Activated T-cell treated with anti-CD3 and anti-CD28 coated beads, Interleukin-2, amount 50 U/mL, for 24 hours (primary cell): ENCODE measurements at regions not wholly inside any gene's neighbourhood (a gene's known extent, or its start where the extent isn't known, plus 50 kb on each side); places are given as distances from the start of the nearest gene placed in this dataset.
"Not testable (repeated sequence)": the region's sequence is repeated elsewhere in the genome, so short reads cannot be mapped to it uniquely, and the experiment has no call there.

Source experiments
- DNase-seq: peaks from one replicate; pipeline ENCODE4 v3.0.0-alpha.2; 2020
- H3K27ac Mint-ChIP-seq: 2 replicates; pipeline ENCODE4 v1.8.0; 2020; ENCODE audit warnings: mild to moderate bottlenecking, mixed read lengths
- H3K27me3 Mint-ChIP-seq: 2 replicates; pipeline ENCODE4 v1.8.0; 2020; ENCODE audit warnings: mixed read lengths
- H3K36me3 Mint-ChIP-seq: 2 replicates; pipeline ENCODE4 v1.8.0; 2020; ENCODE audit warnings: low read depth, mixed read lengths
- H3K4me1 Mint-ChIP-seq: 2 replicates; pipeline ENCODE4 v1.8.0; 2020; ENCODE audit warnings: low read depth, mixed read lengths
- H3K4me3 Mint-ChIP-seq: 2 replicates; pipeline ENCODE4 v1.8.0; 2020; ENCODE audit warnings: mild to moderate bottlenecking, moderate library complexity, mixed read lengths
- H3K9me3 Mint-ChIP-seq: 2 replicates; pipeline ENCODE4 v1.8.0; 2020; ENCODE audit warnings: mixed read lengths

- H3K36me3 Mint-ChIP-seq = not testable (repeated sequence)
- H3K27me3 Mint-ChIP-seq = peaks cover 58% of the 10 kb centered on the region
- peak overlapping the region; percentile 54 for H3K4me3 Mint-ChIP-seq
Measured at GRCh38 chr4:141332359-141333181, 111.9 kb downstream of the ZNF330 start.

GRCh38 chr4:141333456-141334230, 112.9 kb downstream of the ZNF330 start:
- peaks cover 61% of the 10 kb centered on the region for H3K27me3 Mint-ChIP-seq
- H3K4me3 Mint-ChIP-seq = peak overlapping the region; percentile 29
- not testable (repeated sequence) for H3K9me3 Mint-ChIP-seq, H3K27ac Mint-ChIP-seq, H3K4me1 Mint-ChIP-seq, H3K36me3 Mint-ChIP-seq, DNase-seq

More at GRCh38 chr4:141332359-141333181, 111.9 kb downstream of the ZNF330 start:
- not testable (repeated sequence) for H3K27ac Mint-ChIP-seq, H3K4me1 Mint-ChIP-seq, H3K9me3 Mint-ChIP-seq, DNase-seq

- Mint-ChIP-seq H3K9me3 (no peaks in the 10 kb centered on the region), H3K36me3 (no peaks in the 10 kb centered on the region), H3K27me3 (peaks cover 60% of the 10 kb centered on the region)
Measured at GRCh38 chr4:141335166-141335565, 114.5 kb downstream of the ZNF330 start.

GRCh38 chr4:141338238-141338637, 117.5 kb downstream of the ZNF330 start:
- no peak overlapping the region for H3K4me3 Mint-ChIP-seq
- no peaks in the 10 kb centered on the region for H3K4me1 Mint-ChIP-seq
- H3K27ac Mint-ChIP-seq = no peak overlapping the region
- no peaks in the 10 kb centered on the region for H3K36me3 Mint-ChIP-seq
- H3K9me3 Mint-ChIP-seq = no peaks in the 10 kb centered on the region
- peaks cover 51% of the 10 kb centered on the region for H3K27me3 Mint-ChIP-seq
- no peak for DNase-seq

More at GRCh38 chr4:141335166-141335565, 114.5 kb downstream of the ZNF330 start:
- peaks cover 3% of the 10 kb centered on the region for H3K4me1 Mint-ChIP-seq
- H3K27ac Mint-ChIP-seq = no peak overlapping the region
- DNase-seq = no peak
- H3K4me3 Mint-ChIP-seq = no peak overlapping the region

- no peak overlapping the region for H3K27ac Mint-ChIP-seq
- peaks cover 48% of the 10 kb centered on the region for H3K27me3 Mint-ChIP-seq
- no peaks in the 10 kb centered on the region for H3K4me1 Mint-ChIP-seq
- no peaks in the 10 kb centered on the region for H3K9me3 Mint-ChIP-seq
- no peak for DNase-seq
- no peaks in the 10 kb centered on the region for H3K36me3 Mint-ChIP-seq
- no peak overlapping the region for H3K4me3 Mint-ChIP-seq
Measured at GRCh38 chr4:141339391-141339790, 118.7 kb downstream of the ZNF330 start.

GRCh38 chr4:141339966-141340365, 119.3 kb downstream of the ZNF330 start:
- H3K4me1 Mint-ChIP-seq = no peaks in the 10 kb centered on the region
- no peak overlapping the region for H3K27ac Mint-ChIP-seq
- no peak overlapping the region for H3K4me3 Mint-ChIP-seq
- H3K27me3 Mint-ChIP-seq = peaks cover 42% of the 10 kb centered on the region
- no peaks in the 10 kb centered on the region for H3K9me3 Mint-ChIP-seq
- no peaks in the 10 kb centered on the region for H3K36me3 Mint-ChIP-seq
- no peak for DNase-seq

- H3K27me3 Mint-ChIP-seq = peaks cover 41% of the 10 kb centered on the region
- H3K4me3 Mint-ChIP-seq = no peak overlapping the region
- no peaks in the 10 kb centered on the region for H3K4me1 Mint-ChIP-seq
- H3K36me3 Mint-ChIP-seq = no peaks in the 10 kb centered on the region
- H3K9me3 Mint-ChIP-seq = no peaks in the 10 kb centered on the region
- H3K27ac Mint-ChIP-seq = no peak overlapping the region
- DNase-seq = no peak
Measured at GRCh38 chr4:141340458-141340857, 119.8 kb downstream of the ZNF330 start.

GRCh38 chr4:141346144-141346543, 125.4 kb downstream of the ZNF330 start:
- no peak overlapping the region for H3K27ac Mint-ChIP-seq
- no peaks in the 10 kb centered on the region for H3K9me3 Mint-ChIP-seq
- H3K27me3 Mint-ChIP-seq = peaks cover 23% of the 10 kb centered on the region
- no peaks in the 10 kb centered on the region for H3K36me3 Mint-ChIP-seq
- no peak overlapping the region for H3K4me3 Mint-ChIP-seq
- DNase-seq = no peak
- no peaks in the 10 kb centered on the region for H3K4me1 Mint-ChIP-seq

- Mint-ChIP-seq H3K4me3 (no peak overlapping the region), H3K27ac (no peak overlapping the region), H3K9me3 (no peaks in the 10 kb centered on the region), H3K4me1 (no peaks in the 10 kb centered on the region), H3K27me3 (peaks cover 17% of the 10 kb centered on the region), H3K36me3 (no peaks in the 10 kb centered on the region)
- no peak for DNase-seq
Measured at GRCh38 chr4:141347684-141348083, 127.0 kb downstream of the ZNF330 start.

- H3K27ac Mint-ChIP-seq = no peak overlapping the region
- no peaks in the 10 kb centered on the region for H3K9me3 Mint-ChIP-seq
- H3K27me3 Mint-ChIP-seq = peaks cover 16% of the 10 kb centered on the region
- no peak for DNase-seq
- H3K36me3 Mint-ChIP-seq = no peaks in the 10 kb centered on the region
- H3K4me1 Mint-ChIP-seq = peaks cover 2% of the 10 kb centered on the region
- H3K4me3 Mint-ChIP-seq = no peak overlapping the region
Measured at GRCh38 chr4:141348125-141348524, 127.4 kb downstream of the ZNF330 start.

GRCh38 chr4:141348573-141348972, 127.9 kb downstream of the ZNF330 start:
- Mint-ChIP-seq H3K4me1 (peaks cover 2% of the 10 kb centered on the region), H3K4me3 (no peak overlapping the region), H3K27me3 (peaks cover 14% of the 10 kb centered on the region)

GRCh38 chr4:141349236-141349635, 128.5 kb downstream of the ZNF330 start:
- Mint-ChIP-seq H3K27me3 (peaks cover 9% of the 10 kb centered on the region), H3K4me1 (peaks cover 2% of the 10 kb centered on the region), H3K27ac (no peak overlapping the region), H3K9me3 (no peaks in the 10 kb centered on the region), H3K4me3 (no peak overlapping the region), H3K36me3 (no peaks in the 10 kb centered on the region)
- DNase-seq = no peak

More at GRCh38 chr4:141348573-141348972, 127.9 kb downstream of the ZNF330 start:
- DNase-seq = no peak
- Mint-ChIP-seq H3K36me3 (no peaks in the 10 kb centered on the region), H3K27ac (no peak overlapping the region), H3K9me3 (no peaks in the 10 kb centered on the region)

- DNase-seq = no peak
- Mint-ChIP-seq H3K9me3 (no peaks in the 10 kb centered on the region), H3K4me3 (no peak overlapping the region), H3K27me3 (peaks cover 6% of the 10 kb centered on the region), H3K36me3 (no peaks in the 10 kb centered on the region), H3K27ac (no peak overlapping the region), H3K4me1 (peaks cover 2% of the 10 kb centered on the region)
Measured at GRCh38 chr4:141350122-141350905, 129.6 kb downstream of the ZNF330 start.

- Mint-ChIP-seq H3K9me3 (no peaks in the 10 kb centered on the region), H3K4me1 (peaks cover 2% of the 10 kb centered on the region), H3K36me3 (no peaks in the 10 kb centered on the region), H3K27ac (no peak overlapping the region), H3K27me3 (peaks cover 6% of the 10 kb centered on the region), H3K4me3 (no peak overlapping the region)
- DNase-seq = no peak
Measured at GRCh38 chr4:141352331-141352730, 131.6 kb downstream of the ZNF330 start.
